AG04449 (cell line): ENCODE measurements at regions not wholly inside any gene's neighbourhood (a gene's known extent, or its start where the extent isn't known, plus 50 kb on each side); places are given as distances from the start of the nearest gene placed in this dataset.

ENCODE experiments used
- CTCF ChIA-PET: fragments of 350-600 bp; formaldehyde crosslinking; extraction: SDS; loops from one replicate; lab custom pipeline; 2021; ENCODE audit warnings: antibody characterized with exemption; lab: Yijun Ruan, JAX
- POLR2A ChIA-PET: fragments of 400-600, 350-600 bp; formaldehyde crosslinking; extraction: SDS; loops from one replicate; lab custom pipeline; 2020; ENCODE audit warnings: antibody characterized with exemption, inconsistent platforms; lab: Yijun Ruan, JAX
- DNase-seq: peaks from one replicate; pipeline ENCODE4 v3.0.0-alpha.2; 2010; ENCODE audit warnings: low read depth, low spot score
- H3K4me3 ChIP-seq: 2 replicates; pipeline ENCODE4 v1.5.1; 2011; ENCODE audit warnings: low read depth, mild to moderate bottlenecking, control low read depth, low read length
- CTCF ChIP-seq: IDR thresholded peaks from one replicate; pipeline ENCODE4 v1.5.1; 2011; ENCODE audit warnings: mild to moderate bottlenecking, moderate library complexity, low read length, control low read depth, inconsistent platforms; ENCODE audit not compliant: insufficient read depth; ENCODE audit errors: missing control alignments

GRCh38 chr20:12597551-12597950 is 411.2 kb upstream of the SPTLC3 start:
- H3K4me3 ChIP-seq: no peak overlapping the region
- no peak for TF ChIP-seq CTCF
- CTCF ChIA-PET: no interaction called here
- POLR2A ChIA-PET: no interaction called here
- DNase-seq: no peak

GRCh38 chr20:12598894-12599293 is 409.9 kb upstream of the SPTLC3 start:
- no peak overlapping the region for H3K4me3 ChIP-seq
- POLR2A ChIA-PET: no interaction called here
- TF ChIP-seq CTCF: no peak
- no peak for DNase-seq
- CTCF ChIA-PET: no interaction called here

- no peak for TF ChIP-seq CTCF
Observed at GRCh38 chr20:12599494-12599893, 409.3 kb upstream of the SPTLC3 start.

GRCh38 chr20:12605751-12606150 is 403.0 kb upstream of the SPTLC3 start:
- no peak overlapping the region for H3K4me3 ChIP-seq
- ChIA-PET CTCF (no interaction called here), POLR2A (no interaction called here)
- no peak for TF ChIP-seq CTCF
- no peak for DNase-seq

More at GRCh38 chr20:12599494-12599893, 409.3 kb upstream of the SPTLC3 start:
- ChIA-PET POLR2A (no interaction called here), CTCF (no interaction called here)
- H3K4me3 ChIP-seq: no peak overlapping the region
- DNase-seq: no peak

GRCh38 chr20:12610871-12611270 is 397.9 kb upstream of the SPTLC3 start:
- no peak for TF ChIP-seq CTCF
- no peak overlapping the region for H3K4me3 ChIP-seq
- CTCF ChIA-PET: no interaction called here
- no peak for DNase-seq
- POLR2A ChIA-PET: no interaction called here

- CTCF ChIA-PET: no interaction called here
Observed at GRCh38 chr20:12614764-12615163, 394.0 kb upstream of the SPTLC3 start.

More at GRCh38 chr20:12614764-12615163, 394.0 kb upstream of the SPTLC3 start:
- no peak overlapping the region for H3K4me3 ChIP-seq
- POLR2A ChIA-PET: no interaction called here
- TF ChIP-seq CTCF: no peak
- DNase-seq: no peak
